Trophoblast cell (in vitro differentiated cells and primary cell): ENCODE measurements at regions not wholly inside any gene's neighbourhood (a gene's known extent, or its start where the extent isn't known, plus 50 kb on each side); places are given as distances from the start of the nearest gene placed in this dataset.

Experiments used
- DNase-seq, 2 donors: peaks; one replicate each; pipeline ENCODE4 v3.0.0-alpha.2; 2016
- H2AFZ ChIP-seq: 2 replicates; pipeline ENCODE4 v1.6.1; 2013; ENCODE audit warnings: low read length, moderate library complexity, mild to moderate bottlenecking; ENCODE audit not compliant: insufficient read depth, poor library complexity
- H2AK5ac ChIP-seq: 2 replicates; pipeline ENCODE4 v1.6.1; 2013; ENCODE audit warnings: mild to moderate bottlenecking, low read length
- H2BK120ac ChIP-seq: 2 replicates; pipeline ENCODE4 v1.6.1; 2013; ENCODE audit warnings: low read length, mild to moderate bottlenecking, moderate library complexity; ENCODE audit not compliant: insufficient read depth, poor library complexity
- H2BK12ac ChIP-seq: 2 replicates; pipeline ENCODE4 v1.6.1; 2013; ENCODE audit warnings: mild to moderate bottlenecking, low read length, moderate library complexity
- H2BK5ac ChIP-seq: 2 replicates; pipeline ENCODE4 v1.6.1; 2013; ENCODE audit warnings: low read length, low read depth, moderate library complexity, mild to moderate bottlenecking; ENCODE audit not compliant: poor library complexity
- H3K14ac ChIP-seq: 2 replicates; pipeline ENCODE4 v1.6.1; 2013; ENCODE audit warnings: mild to moderate bottlenecking, low read length
- H3K18ac ChIP-seq: 2 replicates; pipeline ENCODE4 v1.6.1; 2013; ENCODE audit warnings: mild to moderate bottlenecking, low read length
- H3K23ac ChIP-seq: 2 replicates; pipeline ENCODE4 v1.6.1; 2013; ENCODE audit warnings: low read length
- H3K27ac ChIP-seq: 2 replicates; pipeline ENCODE4 v1.5.1; 2013; ENCODE audit warnings: low read depth, mild to moderate bottlenecking, inconsistent platforms, low read length, moderate library complexity
- H3K27me3 ChIP-seq: 2 replicates; pipeline ENCODE4 v1.6.1; 2013; ENCODE audit warnings: inconsistent platforms, mild to moderate bottlenecking, low read length, moderate library complexity; ENCODE audit not compliant: insufficient read depth
- H3K36me3 ChIP-seq, 2 experiments: 1 replicate in 1 of 2; 2 replicates in 1 of 2; pipeline ENCODE4 v1.6.1; 2013; ENCODE audit warnings: low read length in 2 of 2, mild to moderate bottlenecking in 2 of 2, moderate library complexity in 1 of 2; ENCODE audit not compliant: insufficient read depth in 2 of 2, control insufficient read depth in 1 of 2
- H3K4ac ChIP-seq: 2 replicates; pipeline ENCODE4 v1.6.1; 2013; ENCODE audit warnings: low read depth, mild to moderate bottlenecking, low read length, moderate library complexity
- H3K4me1 ChIP-seq, 2 experiments: 1 replicate in 1 of 2; 2 replicates in 1 of 2; pipeline ENCODE4 v1.6.1; 2013; ENCODE audit warnings: low read length in 2 of 2, mild to moderate bottlenecking in 2 of 2, moderate library complexity in 1 of 2; ENCODE audit not compliant: insufficient read depth in 2 of 2, control insufficient read depth in 1 of 2
- H3K4me2 ChIP-seq: 2 replicates; pipeline ENCODE4 v1.6.1; 2013; ENCODE audit warnings: inconsistent platforms, mild to moderate bottlenecking, low read length, moderate library complexity
- H3K4me3 ChIP-seq: 2 replicates; pipeline ENCODE4 v1.5.1; 2013; ENCODE audit warnings: mild to moderate bottlenecking, low read depth, low read length, inconsistent platforms
- H3K79me1 ChIP-seq: one replicate; pipeline ENCODE4 v1.6.1; 2013; ENCODE audit warnings: low read length
- H3K79me2 ChIP-seq: 2 replicates; pipeline ENCODE4 v1.6.1; 2013; ENCODE audit warnings: low read length, mild to moderate bottlenecking; ENCODE audit not compliant: control insufficient read depth, insufficient read depth, poor library complexity
- H3K9ac ChIP-seq: 2 replicates; pipeline ENCODE4 v1.6.1; 2013; ENCODE audit warnings: mild to moderate bottlenecking, low read length
- H3K9me3 ChIP-seq: 2 replicates; pipeline ENCODE4 v1.6.1; 2013; ENCODE audit warnings: low read depth, mild to moderate bottlenecking, control low read depth, inconsistent platforms, low read length; ENCODE audit not compliant: insufficient read depth
- H4K12ac ChIP-seq: 2 replicates; pipeline ENCODE4 v1.6.1; 2013; ENCODE audit warnings: low read depth, mild to moderate bottlenecking, low read length, moderate library complexity
- H4K8ac ChIP-seq: 2 replicates; pipeline ENCODE4 v1.6.1; 2013; ENCODE audit warnings: low read depth, mild to moderate bottlenecking, low read length, moderate library complexity
- H4K91ac ChIP-seq: one replicate; pipeline ENCODE4 v1.6.1; 2013; ENCODE audit warnings: low read depth, mild to moderate bottlenecking, low read length, moderate library complexity
- WGBS: extraction: QIAGEN DNeasy Blood & Tissue Kit; methylation state at CpG from one replicate; pipeline ENCODE4 v1.1.7; 2013; ENCODE audit warnings: missing lambda C conversion rate; ENCODE audit not compliant: insufficient read length, insufficient coverage; ENCODE audit errors: extremely low coverage; 5-methylcytosine and 5-hydroxymethylcytosine counted together

DNA sequence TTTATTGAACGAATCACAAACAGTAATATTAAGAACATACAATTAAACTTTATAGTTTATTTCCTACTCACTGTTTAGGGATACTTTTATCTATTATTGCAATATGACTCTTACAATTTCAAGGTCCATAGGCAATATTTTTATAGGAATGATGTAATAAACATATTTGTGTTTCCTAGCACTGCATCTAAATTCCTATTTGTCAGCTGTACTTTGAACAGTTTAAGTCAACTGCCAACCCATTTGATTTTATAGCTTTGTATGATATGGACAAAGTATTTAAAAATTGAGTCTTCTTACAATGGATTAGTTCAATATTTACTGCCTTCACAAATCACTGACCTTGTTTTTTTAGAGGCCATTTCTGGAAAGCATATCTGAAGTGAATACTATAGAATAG is 199.3 kb downstream of the PCDH7 start:
- H3K27me3 ChIP-seq = no peaks in the 10 kb centered on the region
- no peak for DNase-seq
- H4K12ac ChIP-seq = no peak overlapping the region
- H2AFZ ChIP-seq = no peak overlapping the region
- no peaks in the 10 kb centered on the region for H3K79me2 ChIP-seq
- H2BK120ac ChIP-seq = no peak overlapping the region
- H3K4me2 ChIP-seq = no peak overlapping the region
- H3K27ac ChIP-seq = no peak overlapping the region
- H3K14ac ChIP-seq = no peak overlapping the region
- no peak overlapping the region for H3K4me3 ChIP-seq
- no peak overlapping the region for H4K8ac ChIP-seq
- no peaks in the 10 kb centered on the region for H3K9me3 ChIP-seq
- no peak overlapping the region for H2BK12ac ChIP-seq
- no peaks in the 10 kb centered on the region for H3K36me3 ChIP-seq
- WGBS = no CpG with 5 or more reads among the region's 1 CpG
- no peak overlapping the region for H3K23ac ChIP-seq
- no peak overlapping the region for H4K91ac ChIP-seq
- H3K4ac ChIP-seq = no peak overlapping the region
- peaks cover 5% of the 10 kb centered on the region for H3K79me1 ChIP-seq
- no peak overlapping the region for H3K18ac ChIP-seq
- H3K4me1 ChIP-seq = no peaks in the 10 kb centered on the region
- no peak overlapping the region for H3K9ac ChIP-seq
- no peak overlapping the region for H2BK5ac ChIP-seq
- H2AK5ac ChIP-seq = no peak overlapping the region

DNA sequence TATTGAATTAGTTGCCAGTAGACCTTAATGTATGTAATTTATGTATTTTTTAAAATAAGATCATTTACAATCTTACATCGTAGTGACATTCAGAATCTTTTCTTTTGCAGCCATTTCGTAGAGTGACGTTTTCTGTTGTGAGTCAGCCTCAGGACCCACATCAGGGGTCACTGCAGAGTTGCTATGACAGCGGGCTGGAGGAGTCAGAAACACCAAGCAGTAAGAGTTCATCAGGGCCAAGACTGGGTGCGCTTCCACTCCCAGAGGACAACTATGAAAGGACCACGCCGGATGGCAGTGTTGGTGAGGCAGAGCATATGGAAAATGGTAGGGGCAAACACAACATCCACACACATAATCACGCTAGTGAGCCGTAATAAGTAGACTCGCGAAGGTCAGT is 199.9 kb downstream of the PCDH7 start:
- no peak overlapping the region for H4K8ac ChIP-seq

DNA sequence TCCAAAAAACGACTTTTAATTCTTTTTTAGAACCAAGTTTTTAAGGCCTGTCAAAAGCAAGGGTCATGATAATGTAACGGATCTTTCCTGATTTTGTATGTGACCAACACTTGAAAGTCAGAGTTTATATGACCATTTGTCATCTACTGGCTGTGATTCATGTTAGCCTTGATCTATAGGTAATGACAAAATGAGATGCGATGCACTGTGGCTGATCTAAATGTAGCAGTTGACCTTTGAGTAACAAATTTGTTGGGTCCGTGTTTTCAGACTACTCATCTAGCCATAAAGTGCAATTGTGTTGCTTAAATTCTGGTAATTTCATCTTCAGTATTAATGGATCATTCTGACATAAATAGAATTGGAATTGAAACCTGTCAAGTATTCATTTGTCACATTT is 202.5 kb downstream of the PCDH7 start:
- Histone ChIP-seq H4K12ac (no peak overlapping the region), H3K27ac (no peak overlapping the region), H3K14ac (no peak overlapping the region), H3K4me3 (no peak overlapping the region), H2AK5ac (no peak overlapping the region), H3K9ac (no peak overlapping the region), H2BK12ac (no peak overlapping the region), H3K79me1 (no peaks in the 10 kb centered on the region), H2BK5ac (no peak overlapping the region), H3K27me3 (no peaks in the 10 kb centered on the region), H2AFZ (no peak overlapping the region), H3K79me2 (no peaks in the 10 kb centered on the region), H3K18ac (no peak overlapping the region), H3K4ac (no peak overlapping the region), H3K9me3 (no peaks in the 10 kb centered on the region), H4K91ac (no peak overlapping the region), H4K8ac (no peak overlapping the region), H3K4me1 (no peaks in the 10 kb centered on the region), H3K4me2 (no peak overlapping the region), H3K23ac (no peak overlapping the region), H2BK120ac (no peak overlapping the region), H3K36me3 (no peaks in the 10 kb centered on the region)
- DNase-seq = no peak
- WGBS = no CpG with 5 or more reads among the region's 4 CpGs

More for the DNA sequence above, 199.9 kb downstream of the PCDH7 start:
- Histone ChIP-seq H3K27me3 (no peaks in the 10 kb centered on the region), H2AFZ (no peak overlapping the region), H3K4me2 (no peak overlapping the region), H3K9me3 (no peaks in the 10 kb centered on the region), H2AK5ac (no peak overlapping the region), H3K18ac (no peak overlapping the region), H3K79me2 (no peaks in the 10 kb centered on the region), H3K4me3 (no peak overlapping the region), H2BK12ac (no peak overlapping the region), H3K4me1 (no peaks in the 10 kb centered on the region), H3K27ac (no peak overlapping the region), H4K12ac (no peak overlapping the region), H3K14ac (no peak overlapping the region), H2BK120ac (no peak overlapping the region), H4K91ac (no peak overlapping the region), H3K4ac (no peak overlapping the region), H2BK5ac (no peak overlapping the region), H3K79me1 (peaks cover 5% of the 10 kb centered on the region), H3K23ac (no peak overlapping the region), H3K36me3 (no peaks in the 10 kb centered on the region), H3K9ac (no peak overlapping the region)
- DNase-seq = no peak
- no CpG with 5 or more reads among the region's 11 CpGs for WGBS

DNA sequence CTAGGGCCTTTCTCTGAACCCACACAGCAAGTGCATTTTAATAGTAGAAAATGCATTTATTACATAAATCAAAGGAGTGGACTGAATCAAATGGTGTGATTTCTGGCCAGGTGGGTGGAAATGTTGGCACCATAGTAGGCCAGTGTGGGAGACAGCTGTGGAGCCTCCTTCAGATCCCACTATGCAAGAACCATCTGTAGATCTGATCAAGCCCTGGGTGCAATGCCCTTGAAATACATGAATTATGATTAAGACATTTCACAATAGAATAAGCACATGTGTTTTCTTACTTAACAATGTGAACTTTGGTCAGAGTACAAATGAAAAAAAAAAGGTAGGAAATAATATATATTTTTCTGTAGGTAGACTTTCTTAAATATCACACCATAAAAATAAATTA is 204.3 kb downstream of the PCDH7 start:
- Histone ChIP-seq H3K23ac (no peak overlapping the region), H3K14ac (no peak overlapping the region), H4K91ac (no peak overlapping the region), H3K4me3 (no peak overlapping the region), H2BK5ac (no peak overlapping the region), H3K18ac (no peak overlapping the region), H3K4ac (no peak overlapping the region), H4K12ac (no peak overlapping the region), H3K27me3 (no peaks in the 10 kb centered on the region), H3K9ac (no peak overlapping the region), H2BK12ac (no peak overlapping the region), H2AFZ (no peak overlapping the region), H3K27ac (no peak overlapping the region), H2BK120ac (no peak overlapping the region), H3K79me1 (no peaks in the 10 kb centered on the region), H4K8ac (no peak overlapping the region), H3K4me1 (no peaks in the 10 kb centered on the region), H3K9me3 (no peaks in the 10 kb centered on the region), H3K79me2 (no peaks in the 10 kb centered on the region), H3K36me3 (no peaks in the 10 kb centered on the region), H3K4me2 (no peak overlapping the region), H2AK5ac (no peak overlapping the region)
- no peak for DNase-seq

DNA sequence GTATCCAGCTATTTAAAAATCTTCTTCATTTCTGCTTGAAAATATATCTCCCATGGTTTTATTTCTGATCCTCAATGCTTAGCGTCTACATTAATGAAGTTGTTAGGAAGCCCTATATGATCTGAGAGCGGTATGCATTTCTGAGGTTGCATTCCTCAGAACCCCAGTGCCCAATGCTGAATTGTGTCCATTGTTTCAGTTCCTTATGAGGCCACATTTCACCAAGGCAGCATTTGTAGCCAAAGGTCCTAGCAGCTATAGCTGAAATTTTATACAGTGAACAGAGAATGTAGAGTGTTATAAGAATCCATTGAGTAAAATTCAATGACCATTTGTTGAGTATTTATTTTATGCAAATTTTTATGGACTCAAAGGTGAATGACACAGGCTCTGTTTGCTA is 209.5 kb downstream of the PCDH7 start:
- Histone ChIP-seq H3K18ac (no peak overlapping the region), H3K9ac (no peak overlapping the region), H3K79me1 (no peaks in the 10 kb centered on the region), H3K27ac (no peak overlapping the region), H3K23ac (no peak overlapping the region), H4K8ac (no peak overlapping the region), H4K12ac (no peak overlapping the region), H2BK120ac (no peak overlapping the region), H3K4me1 (no peaks in the 10 kb centered on the region), H3K36me3 (no peaks in the 10 kb centered on the region), H2BK5ac (no peak overlapping the region), H3K4me2 (no peak overlapping the region), H3K27me3 (no peaks in the 10 kb centered on the region), H3K4ac (no peak overlapping the region), H2BK12ac (no peak overlapping the region), H4K91ac (no peak overlapping the region), H2AK5ac (no peak overlapping the region), H3K4me3 (no peak overlapping the region), H3K9me3 (no peaks in the 10 kb centered on the region), H3K79me2 (no peaks in the 10 kb centered on the region), H2AFZ (no peak overlapping the region), H3K14ac (no peak overlapping the region)
- WGBS = no CpG with 5 or more reads among the region's 2 CpGs
- DNase-seq = no peak
